Mesenchymal stem cell (in vitro differentiated cells and primary cell): ENCODE measurements at regions not wholly inside any gene's neighbourhood (a gene's known extent, or its start where the extent isn't known, plus 50 kb on each side); places are given as distances from the start of the nearest gene placed in this dataset.

Experiments
- DNase-seq: peaks from one replicate; pipeline ENCODE4 v3.0.0-alpha.2; 2013
- H2AFZ ChIP-seq: one replicate; pipeline ENCODE4 v1.6.1; 2013; ENCODE audit warnings: low read depth, mild to moderate bottlenecking, control low read depth, inconsistent platforms, low read length, moderate library complexity
- H2AK5ac ChIP-seq: 2 replicates; pipeline ENCODE4 v1.6.1; 2013; ENCODE audit warnings: low read length, moderate library complexity, mild to moderate bottlenecking, inconsistent platforms; ENCODE audit not compliant: severe bottlenecking
- H2BK120ac ChIP-seq: one replicate; pipeline ENCODE4 v1.6.1; 2013; ENCODE audit warnings: low read depth, mild to moderate bottlenecking, inconsistent platforms, low read length, moderate library complexity
- H2BK12ac ChIP-seq, 2 experiments: one replicate each; pipeline ENCODE4 v1.6.1; 2013; ENCODE audit warnings: inconsistent platforms in 2 of 2, low read length in 2 of 2, mild to moderate bottlenecking in 2 of 2, moderate library complexity in 2 of 2, control low read depth in 1 of 2
- H2BK15ac ChIP-seq: one replicate; pipeline ENCODE4 v1.6.1; 2013; ENCODE audit warnings: mild to moderate bottlenecking, low read depth, inconsistent platforms; ENCODE audit not compliant: poor library complexity, severe bottlenecking
- H2BK5ac ChIP-seq: 2 replicates; pipeline ENCODE4 v1.6.1; 2013; ENCODE audit warnings: low read depth, mild to moderate bottlenecking, low read length, control low read depth, inconsistent platforms; ENCODE audit not compliant: poor library complexity, severe bottlenecking
- H3K14ac ChIP-seq, 2 experiments: one replicate each; pipeline ENCODE4 v1.6.1; 2013; ENCODE audit warnings: inconsistent platforms in 2 of 2, low read length in 2 of 2, control low read depth in 1 of 2, mild to moderate bottlenecking in 1 of 2, moderate library complexity in 1 of 2
- H3K18ac ChIP-seq, 2 experiments: one replicate each; pipeline ENCODE4 v1.6.1; 2013; ENCODE audit warnings: inconsistent platforms in 2 of 2, low read length in 2 of 2, control low read depth in 1 of 2, low read depth in 1 of 2, mild to moderate bottlenecking in 1 of 2
- H3K23ac ChIP-seq, 2 experiments: one replicate each; pipeline ENCODE4 v1.6.1; 2013; ENCODE audit warnings: inconsistent platforms in 2 of 2, low read length in 2 of 2, mild to moderate bottlenecking in 2 of 2, moderate library complexity in 2 of 2, control low read depth in 1 of 2
- H3K27ac ChIP-seq: 2 replicates; pipeline ENCODE4 v1.5.1; 2013; ENCODE audit warnings: mild to moderate bottlenecking, moderate library complexity, low read length, control low read depth, inconsistent platforms; ENCODE audit not compliant: poor library complexity, severe bottlenecking
- H3K27me3 ChIP-seq, 2 experiments: 2 replicates each; pipeline versions ENCODE4 v1.6.1 to v1.7.0; 2013; ENCODE audit warnings: low read length in 2 of 2, mild to moderate bottlenecking in 2 of 2, moderate library complexity in 2 of 2, control low read depth in 1 of 2, inconsistent platforms in 1 of 2; ENCODE audit not compliant: control insufficient read depth in 1 of 2, insufficient read depth in 1 of 2
- H3K36me3 ChIP-seq, 2 experiments: 2 replicates each; pipeline versions ENCODE4 v1.6.1 to v1.7.0; 2013; ENCODE audit warnings: low read length in 2 of 2, control low read depth in 1 of 2, inconsistent platforms in 1 of 2, low read depth in 1 of 2, mild to moderate bottlenecking in 1 of 2; ENCODE audit not compliant: insufficient read depth in 2 of 2, control insufficient read depth in 1 of 2
- H3K4ac ChIP-seq, 2 experiments: one replicate each; pipeline ENCODE4 v1.6.1; 2013; ENCODE audit warnings: inconsistent platforms in 2 of 2, low read length in 2 of 2, mild to moderate bottlenecking in 2 of 2, moderate library complexity in 2 of 2, control low read depth in 1 of 2, low read depth in 1 of 2
- H3K4me1 ChIP-seq: 2 replicates; pipeline ENCODE4 v1.6.1; 2013; ENCODE audit warnings: low read depth, low read length, control low read depth; ENCODE audit not compliant: control insufficient read depth, insufficient read depth
- H3K4me2 ChIP-seq: 2 replicates; pipeline ENCODE4 v1.6.1; 2013; ENCODE audit warnings: low read length, mild to moderate bottlenecking, inconsistent platforms; ENCODE audit not compliant: poor library complexity, severe bottlenecking
- H3K4me3 ChIP-seq, 2 experiments: 2 replicates each; pipeline versions ENCODE4 v1.5.1 to v1.7.0; 2013; ENCODE audit warnings: low read length in 2 of 2, mild to moderate bottlenecking in 2 of 2, control low read depth in 1 of 2, low read depth in 1 of 2; ENCODE audit not compliant: insufficient read depth in 1 of 2
- H3K79me1 ChIP-seq: replicated peaks from 2 replicates; pipeline ENCODE4 v1.6.1; 2013; ENCODE audit warnings: mild to moderate bottlenecking, control low read depth, low read length, inconsistent platforms; ENCODE audit not compliant: poor library complexity, severe bottlenecking
- H3K9ac ChIP-seq: 2 replicates; pipeline ENCODE4 v1.7.0; 2013; ENCODE audit warnings: mild to moderate bottlenecking, low read length, moderate library complexity
- H3K9me3 ChIP-seq: 2 replicates; pipeline ENCODE4 v1.7.0; 2013; ENCODE audit warnings: mild to moderate bottlenecking, low read length; ENCODE audit not compliant: control insufficient read depth
- H4K8ac ChIP-seq: one replicate; pipeline ENCODE4 v1.6.1; 2013; ENCODE audit warnings: inconsistent platforms, mild to moderate bottlenecking, low read length, moderate library complexity
- H4K91ac ChIP-seq: one replicate; pipeline ENCODE4 v1.6.1; 2013; ENCODE audit warnings: mild to moderate bottlenecking, low read length, inconsistent platforms
- WGBS: methylation state at CpG from one replicate; pipeline ENCODE4 v1.1.7; 2013; ENCODE audit warnings: mixed read lengths; 5-methylcytosine and 5-hydroxymethylcytosine counted together

DNA sequence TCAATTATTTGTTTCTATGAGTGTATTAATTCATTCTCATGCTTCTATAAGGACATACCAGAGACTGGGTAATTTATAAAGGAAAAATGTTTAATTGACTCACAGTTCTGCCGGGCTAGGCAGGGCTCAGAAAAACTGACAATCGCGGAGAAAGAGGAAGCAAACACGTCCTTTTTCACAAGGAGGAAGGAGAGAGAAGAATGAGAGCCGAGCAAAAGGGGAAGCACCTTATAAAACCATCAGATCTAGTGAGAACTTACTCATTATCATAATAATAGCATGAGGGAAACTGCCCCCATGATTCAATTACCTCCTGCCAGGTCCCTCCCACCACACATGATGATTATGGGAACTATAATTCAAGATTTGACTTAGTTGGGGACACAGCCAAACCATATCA, 294.0 kb downstream of the DSC3 start:
- Histone ChIP-seq H3K23ac (no peak overlapping the region), H3K4me1 (no peaks in the 10 kb centered on the region), H3K9ac (no peak overlapping the region), H3K27me3 (no peaks in the 10 kb centered on the region), H2BK12ac (no peak overlapping the region), H4K91ac (no peak overlapping the region), H2BK5ac (no peak overlapping the region), H2AFZ (no peak overlapping the region), H3K36me3 (no peaks in the 10 kb centered on the region), H3K4ac (no peak overlapping the region), H3K27ac (no peak overlapping the region), H3K14ac (no peak overlapping the region), H2AK5ac (no peak overlapping the region), H3K18ac (no peak overlapping the region), H3K4me2 (no peak overlapping the region), H4K8ac (no peak overlapping the region), H3K9me3 (peaks cover 12% of the 10 kb centered on the region), H3K79me1 (no peaks in the 10 kb centered on the region), H3K4me3 (no peak overlapping the region), H2BK120ac (no peak overlapping the region), H2BK15ac (no peak overlapping the region)
- no peak for DNase-seq
- 71% methylated on average over 4 of the region's 5 CpGs for WGBS

DNA sequence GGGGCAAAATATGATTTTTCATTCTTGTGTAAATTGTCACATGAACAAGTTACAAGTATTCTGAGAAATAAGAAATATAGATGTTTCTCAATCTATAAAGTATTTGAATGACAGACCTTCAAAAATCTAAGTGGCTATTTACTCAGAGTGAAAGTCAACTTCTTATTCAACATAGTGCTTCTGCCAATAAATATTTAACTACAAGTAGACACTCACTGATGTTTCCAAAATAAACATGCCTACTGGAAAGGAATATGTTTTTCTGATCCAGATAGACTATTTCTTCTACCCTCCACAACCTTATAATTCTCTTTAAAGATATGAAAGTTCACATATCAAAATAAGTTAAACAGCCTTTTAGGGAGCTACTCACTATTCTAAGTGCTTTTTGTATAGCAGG, 296.3 kb downstream of the DSC3 start:
- H4K8ac ChIP-seq = no peak overlapping the region
- no peak overlapping the region for H2BK12ac ChIP-seq
- no peak overlapping the region for H3K9ac ChIP-seq
- no peaks in the 10 kb centered on the region for H3K36me3 ChIP-seq
- no peak for DNase-seq
- H3K18ac ChIP-seq = no peak overlapping the region
- H2BK120ac ChIP-seq = no peak overlapping the region
- no peaks in the 10 kb centered on the region for H3K79me1 ChIP-seq
- H3K23ac ChIP-seq = no peak overlapping the region
- no peaks in the 10 kb centered on the region for H3K9me3 ChIP-seq
- no peak overlapping the region for H4K91ac ChIP-seq
- H3K4me1 ChIP-seq = no peaks in the 10 kb centered on the region
- H3K27ac ChIP-seq = no peak overlapping the region
- no peak overlapping the region for H3K4me3 ChIP-seq
- H2AK5ac ChIP-seq = no peak overlapping the region
- no peak overlapping the region for H3K4ac ChIP-seq
- no peak overlapping the region for H3K14ac ChIP-seq
- no peak overlapping the region for H2BK5ac ChIP-seq
- no peak overlapping the region for H3K4me2 ChIP-seq
- H2AFZ ChIP-seq = no peak overlapping the region
- H2BK15ac ChIP-seq = no peak overlapping the region
- H3K27me3 ChIP-seq = no peaks in the 10 kb centered on the region

DNA sequence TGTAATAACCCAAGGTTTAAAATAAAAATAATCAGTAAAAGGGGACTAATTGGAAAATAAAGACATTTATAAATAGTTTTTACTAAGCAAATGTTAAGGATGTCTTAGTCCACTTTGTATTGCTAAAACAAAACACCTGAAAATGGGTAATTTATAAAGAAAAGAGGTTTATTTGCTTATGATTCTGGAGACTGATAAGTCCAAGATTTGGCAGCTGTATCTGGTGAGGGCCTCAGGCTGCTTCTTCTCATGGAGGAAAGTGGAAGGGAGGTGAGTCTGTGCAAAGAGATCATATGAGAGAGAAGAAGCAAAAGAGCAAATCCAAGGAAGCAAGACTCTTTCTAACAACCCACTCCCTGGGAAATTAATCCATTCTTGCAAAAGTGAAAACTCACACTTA, 299.5 kb downstream of the DSC3 start:
- Histone ChIP-seq H3K23ac (no peak overlapping the region), H3K4me1 (no peaks in the 10 kb centered on the region), H3K9me3 (peaks cover 4% of the 10 kb centered on the region), H3K4ac (no peak overlapping the region), H2BK12ac (no peak overlapping the region), H3K14ac (no peak overlapping the region), H3K18ac (no peak overlapping the region), H3K27ac (no peak overlapping the region), H3K27me3 (no peaks in the 10 kb centered on the region), H3K4me2 (no peak overlapping the region), H2BK120ac (no peak overlapping the region), H3K79me1 (no peaks in the 10 kb centered on the region), H3K4me3 (no peak overlapping the region), H4K91ac (no peak overlapping the region), H3K36me3 (no peaks in the 10 kb centered on the region), H2BK5ac (no peak overlapping the region), H4K8ac (no peak overlapping the region), H2BK15ac (no peak overlapping the region), H2AK5ac (no peak overlapping the region), H2AFZ (no peak overlapping the region), H3K9ac (no peak overlapping the region)
- no peak for DNase-seq

DNA sequence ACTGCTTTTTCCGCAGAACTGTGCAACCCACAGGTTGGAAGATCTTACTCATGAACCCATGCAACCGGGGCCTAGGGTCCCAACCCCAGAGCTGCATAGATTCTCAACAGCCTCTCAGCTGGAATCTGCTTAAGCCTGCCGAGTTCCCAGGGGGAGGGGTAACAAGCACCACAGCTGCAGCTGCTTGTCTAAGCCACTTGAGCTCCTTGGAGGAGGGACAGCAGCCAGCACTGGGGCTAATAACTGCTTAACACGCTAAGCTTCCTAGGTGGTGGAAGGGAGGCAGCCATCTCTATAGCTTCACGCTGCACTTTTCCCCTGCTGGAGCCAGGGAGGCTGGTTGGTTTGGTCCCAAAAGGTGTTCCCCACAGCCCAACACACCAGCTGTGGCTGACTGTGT, 311.6 kb downstream of the DSC3 start:
- no peaks in the 10 kb centered on the region for H3K4me1 ChIP-seq
- no peak overlapping the region for H2BK12ac ChIP-seq
- no peak for DNase-seq
- H3K4me2 ChIP-seq = no peak overlapping the region
- no peak overlapping the region for H2AFZ ChIP-seq
- no peak overlapping the region for H2BK120ac ChIP-seq
- H4K91ac ChIP-seq = no peak overlapping the region
- H3K4ac ChIP-seq = no peak overlapping the region
- no peak overlapping the region for H3K14ac ChIP-seq
- no peak overlapping the region for H2BK15ac ChIP-seq
- H2AK5ac ChIP-seq = no peak overlapping the region
- H4K8ac ChIP-seq = no peak overlapping the region
- H3K9ac ChIP-seq = no peak overlapping the region
- no peak overlapping the region for H3K18ac ChIP-seq
- no peaks in the 10 kb centered on the region for H3K27me3 ChIP-seq
- no peak overlapping the region for H3K4me3 ChIP-seq
- H3K36me3 ChIP-seq = no peaks in the 10 kb centered on the region
- no peak overlapping the region for H3K27ac ChIP-seq
- H3K9me3 ChIP-seq = peaks cover 5% of the 10 kb centered on the region
- H3K23ac ChIP-seq = no peak overlapping the region
- H2BK5ac ChIP-seq = no peak overlapping the region
- H3K79me1 ChIP-seq = no peaks in the 10 kb centered on the region
- 76% methylated on average over 5 of the region's 5 CpGs for WGBS
